HL-60 (cell line): ENCODE measurements at regions not wholly inside any gene's neighbourhood (a gene's known extent, or its start where the extent isn't known, plus 50 kb on each side); places are given as distances from the start of the nearest gene placed in this dataset.

ENCODE experiments used
- DNase-seq, 2 experiments: peaks; one replicate each; pipeline ENCODE4 v3.0.0-alpha.2; 2010 to 2020; ENCODE audit warnings: low read depth in 1 of 2, low spot score in 1 of 2
- H3K27ac ChIP-seq: fragments of 250-450 bp; sonication (Bioruptor Pico); replicated peaks from 2 replicates; pipeline ENCODE4 v1.5.1; 2020; ENCODE audit warnings: mild to moderate bottlenecking, moderate library complexity
- H3K27me3 ChIP-seq: fragments of 250-450 bp; sonication (Bioruptor Pico); 2 replicates; pipeline ENCODE4 v1.5.1; 2021; ENCODE audit warnings: mild to moderate bottlenecking, moderate library complexity; ENCODE audit not compliant: insufficient read depth, poor library complexity, severe bottlenecking
- H3K4me3 ChIP-seq: replicated peaks from 2 replicates; pipeline ENCODE4 v1.5.1; 2011; ENCODE audit warnings: mild to moderate bottlenecking, control low read depth, low read length; ENCODE audit not compliant: insufficient read depth
- GABPA ChIP-seq: IDR thresholded peaks from 2 replicates; pipeline ENCODE4 v1.6.1; 2012; ENCODE audit warnings: low read depth
- POLR2AphosphoS5 ChIP-seq: IDR thresholded peaks from 2 replicates; pipeline ENCODE4 v1.6.1; 2012; ENCODE audit warnings: low read depth
- REST ChIP-seq: IDR thresholded peaks from 2 replicates; pipeline ENCODE4 v1.6.1; 2012; ENCODE audit warnings: low read depth; ENCODE audit not compliant: insufficient replicate concordance
- SPI1 ChIP-seq: IDR thresholded peaks from 2 replicates; pipeline ENCODE4 v1.6.1; 2012; ENCODE audit warnings: low read depth, mild to moderate bottlenecking, borderline replicate concordance
- TF ChIP-seq, protein P1 (sequence below): IDR thresholded peaks from one replicate; pipeline ENCODE4 v1.5.1; 2011; ENCODE audit warnings: low read length, control low read depth, inconsistent platforms; ENCODE audit not compliant: insufficient read depth

GRCh38 chr18:46423226-46423805 lies 233.7 kb downstream of the LOXHD1 start:
- TF ChIP-seq GABPA (no peak), REST (no peak), POLR2AphosphoS5 (no peak), SPI1 (no peak)
- TF ChIP-seq, protein P1, sequence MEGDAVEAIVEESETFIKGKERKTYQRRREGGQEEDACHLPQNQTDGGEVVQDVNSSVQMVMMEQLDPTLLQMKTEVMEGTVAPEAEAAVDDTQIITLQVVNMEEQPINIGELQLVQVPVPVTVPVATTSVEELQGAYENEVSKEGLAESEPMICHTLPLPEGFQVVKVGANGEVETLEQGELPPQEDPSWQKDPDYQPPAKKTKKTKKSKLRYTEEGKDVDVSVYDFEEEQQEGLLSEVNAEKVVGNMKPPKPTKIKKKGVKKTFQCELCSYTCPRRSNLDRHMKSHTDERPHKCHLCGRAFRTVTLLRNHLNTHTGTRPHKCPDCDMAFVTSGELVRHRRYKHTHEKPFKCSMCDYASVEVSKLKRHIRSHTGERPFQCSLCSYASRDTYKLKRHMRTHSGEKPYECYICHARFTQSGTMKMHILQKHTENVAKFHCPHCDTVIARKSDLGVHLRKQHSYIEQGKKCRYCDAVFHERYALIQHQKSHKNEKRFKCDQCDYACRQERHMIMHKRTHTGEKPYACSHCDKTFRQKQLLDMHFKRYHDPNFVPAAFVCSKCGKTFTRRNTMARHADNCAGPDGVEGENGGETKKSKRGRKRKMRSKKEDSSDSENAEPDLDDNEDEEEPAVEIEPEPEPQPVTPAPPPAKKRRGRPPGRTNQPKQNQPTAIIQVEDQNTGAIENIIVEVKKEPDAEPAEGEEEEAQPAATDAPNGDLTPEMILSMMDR: no peak
- Histone ChIP-seq H3K27me3 (no peaks in the 10 kb centered on the region), H3K4me3 (no peak overlapping the region)

GRCh38 chr18:46424898-46425297 lies 232.1 kb downstream of the LOXHD1 start:
- TF ChIP-seq POLR2AphosphoS5: no peak
- no peak for TF ChIP-seq REST
- TF ChIP-seq SPI1: no peak
- TF ChIP-seq, protein P1: no peak
- no peak for TF ChIP-seq GABPA
- no peaks in the 10 kb centered on the region for H3K27me3 ChIP-seq
- no peak overlapping the region for H3K4me3 ChIP-seq
- no peak for DNase-seq
- no peak overlapping the region for H3K27ac ChIP-seq

More at GRCh38 chr18:46423226-46423805, 233.7 kb downstream of the LOXHD1 start:
- no peak overlapping the region for H3K27ac ChIP-seq
- no peak for DNase-seq

GRCh38 chr18:46425511-46425910 lies 231.5 kb downstream of the LOXHD1 start:
- no peak for DNase-seq
- no peak for TF ChIP-seq GABPA
- TF ChIP-seq POLR2AphosphoS5: no peak
- TF ChIP-seq REST: no peak
- TF ChIP-seq, protein P1: no peak
- TF ChIP-seq SPI1: no peak
- no peak overlapping the region for H3K27ac ChIP-seq
- H3K27me3 ChIP-seq: no peaks in the 10 kb centered on the region
- no peak overlapping the region for H3K4me3 ChIP-seq
